NCI-H2227 (cell line): ENCODE measurements at regions not wholly inside any gene's neighbourhood (a gene's known extent, or its start where the extent isn't known, plus 50 kb on each side); places are given as distances from the start of the nearest gene placed in this dataset.
A peak's percentile ranks its signal among the peaks of the same experiment; 100 is the strongest.

Experiments
- DNase-seq: peaks from one replicate; lab custom pipeline; 2025; ENCODE audit not compliant: unreplicated experiment; lab: John Stamatoyannopoulos, UW

GRCh38 chr3:150040097-150040496, 69.4 kb upstream of the PFN2 start:
- no peak for DNase-seq

- no peak for DNase-seq
Observed at GRCh38 chr3:150038830-150039229, 68.1 kb upstream of the PFN2 start.

DNA sequence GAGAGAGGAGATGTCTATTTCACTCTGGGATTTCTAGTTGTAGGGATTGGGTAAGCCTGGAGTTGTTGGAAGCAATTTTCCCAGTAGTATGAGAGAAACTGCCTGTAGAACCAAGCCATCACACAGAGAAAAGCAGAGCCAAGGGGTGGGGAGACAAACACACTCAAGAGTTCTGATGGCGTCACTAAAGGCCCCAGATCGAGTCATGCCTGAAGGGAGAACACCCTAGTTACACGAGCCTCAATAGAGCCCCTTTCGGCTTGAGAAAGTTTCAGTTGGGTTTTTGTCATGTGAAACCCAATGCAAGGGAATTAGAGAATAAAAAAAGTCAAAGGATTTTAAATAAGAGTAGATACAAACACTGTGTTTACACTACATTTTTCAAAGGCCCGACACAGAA, 66.1 kb upstream of the PFN2 start:
- no peak for DNase-seq

- DNase-seq, result no peak
Observed at GRCh38 chr3:150035910-150036612, 65.4 kb upstream of the PFN2 start.

GRCh38 chr3:150035301-150035779, 64.6 kb upstream of the PFN2 start:
- DNase-seq, result peak; percentile 66

GRCh38 chr3:150033721-150034120, 63.0 kb upstream of the PFN2 start:
- no peak for DNase-seq

- DNase-seq, result no peak
Observed at GRCh38 chr3:150030841-150031240, 60.1 kb upstream of the PFN2 start.

GRCh38 chr3:150023239-150023636, 52.5 kb upstream of the PFN2 start:
- DNase-seq, result no peak

DNA sequence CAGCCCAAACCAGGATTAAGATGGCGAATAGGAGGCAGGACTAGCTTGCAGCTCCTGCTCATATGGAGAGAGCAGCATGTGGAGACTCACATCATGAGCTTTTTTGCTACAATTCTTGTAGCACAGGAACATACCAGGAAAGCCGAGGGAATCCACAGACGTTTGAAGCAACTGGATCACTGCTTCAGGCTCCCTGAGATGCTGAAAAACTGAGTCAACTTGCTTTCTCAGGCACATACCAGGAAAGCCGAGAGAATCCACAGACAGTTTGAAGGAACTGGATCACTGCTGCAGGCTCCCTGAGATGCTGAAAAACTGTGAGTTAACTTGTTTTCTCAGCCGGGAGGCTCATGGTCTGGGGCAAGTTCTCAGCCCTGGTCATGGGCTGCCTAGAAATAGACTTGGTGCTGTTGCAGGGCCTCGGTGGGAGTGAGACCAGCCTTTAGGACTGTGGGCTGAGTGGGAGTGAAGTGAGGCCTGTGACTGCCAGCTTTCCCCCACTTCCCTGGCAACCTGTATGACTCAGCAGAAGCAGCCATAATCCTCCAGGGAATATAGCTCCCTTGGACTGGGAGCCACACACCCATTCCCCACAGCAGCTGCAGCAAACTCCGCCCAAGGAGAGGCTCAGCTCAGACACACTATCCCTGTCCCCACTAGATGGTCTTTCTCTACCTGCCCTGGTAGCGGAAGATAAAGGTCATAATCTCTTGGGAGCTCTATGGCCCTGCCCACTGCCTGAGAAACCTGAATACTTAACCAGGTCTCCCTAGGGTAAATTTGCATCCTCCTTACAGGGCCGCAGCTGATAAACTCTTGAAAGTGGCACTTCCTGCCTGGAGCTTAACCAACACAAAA, 51.9 kb upstream of the PFN2 start:
- no peak for DNase-seq

GRCh38 chr3:150020527-150020926, 49.8 kb upstream of the PFN2 start:
- no peak for DNase-seq
